C4-2B (cell line): ENCODE measurements at regions not wholly inside any gene's neighbourhood (a gene's known extent, or its start where the extent isn't known, plus 50 kb on each side); places are given as distances from the start of the nearest gene placed in this dataset.

Source experiments
- CTCF ChIP-seq: fragments of 450-650 bp; conservative IDR thresholded peaks from 2 replicates; pipeline ENCODE4 v1.5.1; 2017; ENCODE audit warnings: mild to moderate bottlenecking
- ZFX ChIP-seq: fragments of 450-650 bp; IDR thresholded peaks from 2 replicates; pipeline ENCODE4 v1.6.1; 2017

DNA sequence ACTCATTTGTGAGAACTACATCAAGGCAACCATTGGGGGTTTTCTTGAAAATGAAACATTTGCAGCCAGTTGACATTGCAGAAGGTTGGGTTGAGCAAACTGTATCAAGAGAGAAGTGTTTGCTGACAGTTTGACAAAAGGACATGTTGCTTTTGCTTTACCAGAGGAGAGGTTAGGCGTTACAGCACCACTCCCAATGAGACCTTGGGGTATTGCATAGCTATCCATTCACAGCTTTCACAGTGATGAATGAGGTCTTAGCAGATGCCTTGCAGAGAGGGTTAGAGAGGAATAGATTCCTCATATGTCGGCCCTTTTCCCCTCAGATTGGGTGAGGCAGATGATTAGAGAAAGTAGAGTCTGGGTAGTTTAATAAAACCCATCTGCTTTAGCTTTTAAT lies 988.9 kb upstream of the FLRT2 start:
- TF ChIP-seq CTCF: no peak
- no peak for TF ChIP-seq ZFX
